GM19238 (cell line): ENCODE measurements at regions not wholly inside any gene's neighbourhood (a gene's known extent, or its start where the extent isn't known, plus 50 kb on each side); places are given as distances from the start of the nearest gene placed in this dataset.
A peak's percentile ranks its signal among the peaks of the same experiment; 100 is the strongest.
"Not testable (repeated sequence)": the region's sequence is repeated elsewhere in the genome, so short reads cannot be mapped to it uniquely, and the experiment has no call there.

Experiments
- DNase-seq: peaks from one replicate; pipeline ENCODE4 v3.0.0; 2011; ENCODE audit warnings: low spot score; ENCODE audit not compliant: insufficient read length

- DNase-seq, result no peak
Measured at GRCh38 chr2:187206071-187206470, 242.0 kb downstream of the CALCRL start.

GRCh38 chr2:187198136-187198535 is 249.9 kb downstream of the CALCRL start:
- DNase-seq, result no peak

GRCh38 chr2:187194049-187194448 is 254.0 kb downstream of the CALCRL start:
- DNase-seq, result no peak

GRCh38 chr2:187188783-187189631 is 259.0 kb downstream of the CALCRL start:
- DNase-seq, result no peak

- no peak for DNase-seq
Measured at GRCh38 chr2:187187519-187187918, 260.5 kb downstream of the CALCRL start.

- DNase-seq, result no peak
Measured at GRCh38 chr2:187180529-187180928, 267.5 kb downstream of the CALCRL start.

GRCh38 chr2:187178876-187179275 is 269.2 kb downstream of the CALCRL start:
- not testable (repeated sequence) for DNase-seq

- DNase-seq, result no peak
Measured at GRCh38 chr2:187177253-187177652, 270.8 kb downstream of the CALCRL start.

- DNase-seq, result no peak
Measured at GRCh38 chr2:187174582-187174981, 273.5 kb downstream of the CALCRL start.

GRCh38 chr2:187171318-187171717 is 276.7 kb downstream of the CALCRL start:
- no peak for DNase-seq

GRCh38 chr2:187169864-187170263 is 278.2 kb downstream of the CALCRL start:
- DNase-seq, result no peak

GRCh38 chr2:187168720-187169713 is 279.0 kb downstream of the CALCRL start:
- peak; percentile 10 for DNase-seq

- DNase-seq, result no peak
Measured at GRCh38 chr2:187167491-187167890, 280.6 kb downstream of the CALCRL start.

- no peak for DNase-seq
Measured at GRCh38 chr2:187165936-187166610, 282.0 kb downstream of the CALCRL start.

GRCh38 chr2:187158452-187158851 is 289.6 kb downstream of the CALCRL start:
- no peak for DNase-seq

GRCh38 chr2:187157046-187157445 is 291.0 kb downstream of the CALCRL start:
- no peak for DNase-seq

- DNase-seq, result no peak
Measured at GRCh38 chr2:187155476-187155875, 292.6 kb downstream of the CALCRL start.

- DNase-seq, result no peak
Measured at GRCh38 chr2:187150670-187151069, 297.4 kb downstream of the CALCRL start.

GRCh38 chr2:187148059-187148714 is 299.2 kb upstream of the ZSWIM2 start:
- no peak for DNase-seq

- DNase-seq, result no peak
Measured at GRCh38 chr2:187143537-187143936, 294.6 kb upstream of the ZSWIM2 start.

GRCh38 chr2:187139469-187139868 is 290.5 kb upstream of the ZSWIM2 start:
- DNase-seq, result no peak
